Caco-2 (cell line): ENCODE measurements at regions not wholly inside any gene's neighbourhood (a gene's known extent, or its start where the extent isn't known, plus 50 kb on each side); places are given as distances from the start of the nearest gene placed in this dataset.

Experiments used
- BruUV-seq: library from RNA; stranded (reverse); fragments of 400-500 nt; replicated peaks from 2 replicates; lab custom pipeline; 2021; lab: Mats Ljungman, UMichigan
- CTCF ChIA-PET: fragments of 300-600 bp; sonication (Branson Sonifier 250); formaldehyde crosslinking; loops from one replicate; lab custom pipeline; 2022; ENCODE audit warnings: antibody characterized with exemption; lab: Charles Lee
- POLR2A ChIA-PET: fragments of 300-600 bp; sonication (Branson Sonifier 250); formaldehyde crosslinking; loops from one replicate; lab custom pipeline; 2022; ENCODE audit warnings: antibody characterized with exemption; lab: Charles Lee
- DNase-seq, 2 experiments: peaks; one replicate each; pipeline versions ENCODE4 v3.0.0 to v3.0.0-alpha.2; 2020 to 2022
- H3K27me3 ChIP-seq: replicated peaks from 2 replicates; pipeline ENCODE4 v1.6.0; 2011; ENCODE audit warnings: low read length; ENCODE audit not compliant: control insufficient read depth, insufficient read depth
- H3K36me3 ChIP-seq: 2 replicates; pipeline ENCODE4 v1.5.1; 2011; ENCODE audit warnings: low read length; ENCODE audit not compliant: control insufficient read depth, insufficient read depth
- H3K4me1 ChIP-seq: fragments of 250-450 bp; sonication (Bioruptor Pico); 2 replicates; pipeline ENCODE4 v1.5.1; 2020; ENCODE audit warnings: mild to moderate bottlenecking
- H3K4me3 ChIP-seq: 2 replicates; pipeline ENCODE4 v1.5.1; 2011; ENCODE audit warnings: low read depth, mild to moderate bottlenecking, control low read depth, low read length
- H3K9me3 ChIP-seq: fragments of 250-450 bp; sonication (Bioruptor Pico); 2 replicates; pipeline ENCODE4 v1.5.1; 2020; ENCODE audit warnings: mild to moderate bottlenecking, moderate library complexity
- H3K27ac Mint-ChIP-seq: one replicate; pipeline ENCODE4 v1.8.0; 2022; ENCODE audit warnings: mixed read lengths; ENCODE audit not compliant: unreplicated experiment
- H3K27me3 Mint-ChIP-seq: one replicate; pipeline ENCODE4 v1.8.0; 2022; ENCODE audit warnings: mixed read lengths; ENCODE audit not compliant: insufficient read depth, unreplicated experiment
- H3K36me3 Mint-ChIP-seq: one replicate; pipeline ENCODE4 v1.8.0; 2022; ENCODE audit warnings: mild to moderate bottlenecking, mixed read lengths; ENCODE audit not compliant: insufficient read depth, unreplicated experiment
- H3K4me1 Mint-ChIP-seq: one replicate; pipeline ENCODE4 v1.8.0; 2022; ENCODE audit warnings: low read depth, mixed read lengths; ENCODE audit not compliant: unreplicated experiment
- H3K4me3 Mint-ChIP-seq: one replicate; pipeline ENCODE4 v1.8.0; 2022; ENCODE audit warnings: mild to moderate bottlenecking, moderate library complexity, mixed read lengths; ENCODE audit not compliant: unreplicated experiment
- H3K9me3 Mint-ChIP-seq: one replicate; pipeline ENCODE4 v1.8.0; 2022; ENCODE audit warnings: mixed read lengths; ENCODE audit not compliant: unreplicated experiment
- intact Hi-C: fragments of 100-400 bp; cut with micrococcal nuclease; formaldehyde crosslinking; loops from one replicate; pipeline ENCODE4 v1.10.0; 2022; ENCODE audit not compliant: unreplicated experiment
- TF ChIP-seq, protein P1 (sequence below), 2 experiments: fragments of 200-600 bp in 1 of 2; IDR thresholded peaks; 1 replicate in 1 of 2; 2 replicates in 1 of 2; pipeline versions ENCODE4 v1.5.1 to v1.8.0; 2011 to 2022; ENCODE audit warnings: antibody characterized with exemption in 1 of 2, control low read depth in 1 of 2, inconsistent platforms in 1 of 2, low read depth in 1 of 2, low read length in 1 of 2, mild to moderate bottlenecking in 1 of 2, moderate library complexity in 1 of 2; ENCODE audit not compliant: insufficient read depth in 1 of 2, severe bottlenecking in 1 of 2, unreplicated experiment in 1 of 2

DNA sequence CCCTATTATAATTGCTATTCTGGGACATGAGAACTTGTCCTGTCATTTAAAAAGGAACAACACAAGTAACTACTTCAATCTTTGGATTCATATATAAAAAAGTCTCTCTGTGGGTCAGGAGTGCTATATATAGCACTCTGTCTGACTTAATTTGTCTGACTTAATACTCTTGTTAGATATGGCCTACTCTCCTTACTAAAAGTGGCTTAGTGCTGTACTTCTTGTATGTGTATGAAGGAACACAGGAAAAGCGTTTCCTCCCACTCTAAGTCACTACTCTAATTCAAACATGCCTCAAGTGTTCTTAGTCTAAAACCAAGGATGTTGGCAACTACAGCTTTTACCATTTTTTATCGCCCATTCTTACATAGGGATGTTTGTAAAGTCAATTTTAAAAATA, 255.2 kb upstream of the ROBO1 start:
- BruUV-seq = no TSS peak
- DNase-seq = no peak
- POLR2A ChIA-PET = no interaction called here

DNA sequence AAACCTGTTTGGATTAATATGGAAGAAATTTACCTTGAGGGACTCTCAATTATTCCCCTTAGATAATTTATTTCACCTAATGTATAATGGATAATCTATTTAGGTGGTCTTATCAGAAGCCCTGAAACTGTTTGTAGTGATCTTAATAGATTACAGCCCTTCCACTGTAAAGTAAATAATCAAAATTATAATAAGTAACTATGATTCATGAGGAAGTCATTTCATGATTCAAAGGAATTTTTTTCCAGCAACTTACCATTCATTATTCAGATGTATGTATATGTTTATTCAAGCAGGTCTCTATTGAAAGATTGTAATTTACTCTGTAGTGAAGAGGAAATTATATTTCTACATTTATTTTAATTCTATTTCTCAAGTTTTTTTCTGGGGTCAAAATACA, 250.6 kb upstream of the ROBO1 start:
- H3K27ac Mint-ChIP-seq = no peak overlapping the region
- no peaks in the 10 kb centered on the region for H3K27me3 Mint-ChIP-seq
- H3K4me3 Mint-ChIP-seq = no peak overlapping the region
- no peak for DNase-seq
- no peaks in the 10 kb centered on the region for H3K4me1 ChIP-seq
- H3K36me3 Mint-ChIP-seq = no peaks in the 10 kb centered on the region
- H3K4me1 Mint-ChIP-seq = no peaks in the 10 kb centered on the region
- TF ChIP-seq, protein P1, sequence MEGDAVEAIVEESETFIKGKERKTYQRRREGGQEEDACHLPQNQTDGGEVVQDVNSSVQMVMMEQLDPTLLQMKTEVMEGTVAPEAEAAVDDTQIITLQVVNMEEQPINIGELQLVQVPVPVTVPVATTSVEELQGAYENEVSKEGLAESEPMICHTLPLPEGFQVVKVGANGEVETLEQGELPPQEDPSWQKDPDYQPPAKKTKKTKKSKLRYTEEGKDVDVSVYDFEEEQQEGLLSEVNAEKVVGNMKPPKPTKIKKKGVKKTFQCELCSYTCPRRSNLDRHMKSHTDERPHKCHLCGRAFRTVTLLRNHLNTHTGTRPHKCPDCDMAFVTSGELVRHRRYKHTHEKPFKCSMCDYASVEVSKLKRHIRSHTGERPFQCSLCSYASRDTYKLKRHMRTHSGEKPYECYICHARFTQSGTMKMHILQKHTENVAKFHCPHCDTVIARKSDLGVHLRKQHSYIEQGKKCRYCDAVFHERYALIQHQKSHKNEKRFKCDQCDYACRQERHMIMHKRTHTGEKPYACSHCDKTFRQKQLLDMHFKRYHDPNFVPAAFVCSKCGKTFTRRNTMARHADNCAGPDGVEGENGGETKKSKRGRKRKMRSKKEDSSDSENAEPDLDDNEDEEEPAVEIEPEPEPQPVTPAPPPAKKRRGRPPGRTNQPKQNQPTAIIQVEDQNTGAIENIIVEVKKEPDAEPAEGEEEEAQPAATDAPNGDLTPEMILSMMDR (IDR thresholded peaks at IDR 0.05; ENCODE audit: insufficient read depth in 1 of 2, low read depth in 1 of 2, low read length in 1 of 2, severe bottlenecking in 1 of 2, unreplicated experiment in 1 of 2) = no peak
- no peaks in the 10 kb centered on the region for H3K9me3 Mint-ChIP-seq
- BruUV-seq = no TSS peak
- POLR2A ChIA-PET = no interaction called here
- CTCF ChIA-PET = no interaction called here
- intact Hi-C loops = no loop called here
- no peak overlapping the region for H3K4me3 ChIP-seq
- no peaks in the 10 kb centered on the region for H3K9me3 ChIP-seq
- no peaks in the 10 kb centered on the region for H3K36me3 ChIP-seq
- no peaks in the 10 kb centered on the region for H3K27me3 ChIP-seq

More for the DNA sequence above, 255.2 kb upstream of the ROBO1 start:
- Mint-ChIP-seq H3K9me3 (no peaks in the 10 kb centered on the region), H3K4me3 (no peak overlapping the region), H3K4me1 (no peaks in the 10 kb centered on the region), H3K36me3 (no peaks in the 10 kb centered on the region), H3K27me3 (no peaks in the 10 kb centered on the region), H3K27ac (no peak overlapping the region)
- no peaks in the 10 kb centered on the region for H3K9me3 ChIP-seq
- TF ChIP-seq, protein P1 (IDR thresholded peaks at IDR 0.05; ENCODE audit: insufficient read depth in 1 of 2, low read depth in 1 of 2, low read length in 1 of 2, severe bottlenecking in 1 of 2, unreplicated experiment in 1 of 2) = no peak
- H3K4me3 ChIP-seq = no peak overlapping the region
- CTCF ChIA-PET = no interaction called here
- H3K36me3 ChIP-seq = no peaks in the 10 kb centered on the region
- H3K27me3 ChIP-seq = no peaks in the 10 kb centered on the region
- intact Hi-C loops = no loop called here
- no peaks in the 10 kb centered on the region for H3K4me1 ChIP-seq

DNA sequence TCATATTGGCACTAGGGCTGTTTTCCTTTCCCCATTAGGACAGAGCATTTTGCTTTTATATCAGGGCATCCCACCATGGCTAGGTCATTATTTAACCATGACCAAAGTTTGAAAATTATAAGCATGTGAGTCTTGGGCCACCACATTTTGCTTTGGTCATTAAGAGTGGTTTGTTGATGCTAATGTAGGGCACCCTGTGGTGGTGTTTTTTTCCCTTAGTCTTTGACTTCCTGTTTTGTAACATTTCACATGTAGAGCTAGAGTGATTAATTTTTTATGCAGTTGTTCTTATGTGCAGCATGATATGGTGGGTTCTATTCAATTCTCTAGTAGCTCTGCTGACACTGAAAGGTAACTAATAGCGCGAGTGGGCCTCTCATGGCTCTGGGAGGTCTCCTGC, 249.6 kb upstream of the ROBO1 start:
- H3K36me3 ChIP-seq = no peaks in the 10 kb centered on the region
- DNase-seq = no peak
- ChIA-PET CTCF (no interaction called here), POLR2A (no interaction called here)
- H3K4me3 ChIP-seq = no peak overlapping the region
- no peaks in the 10 kb centered on the region for H3K27me3 ChIP-seq
- H3K36me3 Mint-ChIP-seq = no peaks in the 10 kb centered on the region
- H3K4me1 ChIP-seq = no peaks in the 10 kb centered on the region
- H3K9me3 Mint-ChIP-seq = no peaks in the 10 kb centered on the region
- TF ChIP-seq, protein P1 (IDR thresholded peaks at IDR 0.05; ENCODE audit: insufficient read depth in 1 of 2, low read depth in 1 of 2, low read length in 1 of 2, severe bottlenecking in 1 of 2, unreplicated experiment in 1 of 2) = no peak
- H3K27ac Mint-ChIP-seq = no peak overlapping the region
- BruUV-seq = no TSS peak
- intact Hi-C loops = no loop called here
- H3K27me3 Mint-ChIP-seq = no peaks in the 10 kb centered on the region
- H3K9me3 ChIP-seq = no peaks in the 10 kb centered on the region
- H3K4me3 Mint-ChIP-seq = no peak overlapping the region
- no peaks in the 10 kb centered on the region for H3K4me1 Mint-ChIP-seq
